ENCODE measurements at regions not wholly inside any gene's neighbourhood (a gene's known extent, or its start where the extent isn't known, plus 50 kb on each side); places are given as distances from the start of the nearest gene placed in this dataset.

- H3K27me3 ChIP-seq, result no peaks in the 10 kb centered on the region
- DNase-seq, result no peak
- no peak overlapping the region for H3K27ac ChIP-seq
- H3K4me3 ChIP-seq, result no peak overlapping the region
- no peaks in the 10 kb centered on the region for H3K36me3 ChIP-seq
- intact Hi-C loops (cut with DNase I; ENCODE audit: low total_unique reads), result no loop called here
- H3K4me1 ChIP-seq, result no peaks in the 10 kb centered on the region
- no peaks in the 10 kb centered on the region for H3K9me3 ChIP-seq
- TF ChIP-seq POLR2A (IDR thresholded peaks at IDR 0.05) (no peak), CTCF (IDR thresholded peaks at IDR 0.05) (no peak)
These were observed 163.8 kb upstream of the CDIN1 start for GRCh38 chr15:36415643-36416042.

- no peak for TF ChIP-seq CTCF (IDR thresholded peaks at IDR 0.05)
- no peak for TF ChIP-seq POLR2A (IDR thresholded peaks at IDR 0.05)
- intact Hi-C loops (cut with DNase I; ENCODE audit: low total_unique reads), result no loop called here
- no peak overlapping the region for H3K27ac ChIP-seq
- H3K36me3 ChIP-seq, result no peaks in the 10 kb centered on the region
- DNase-seq, result no peak
- H3K9me3 ChIP-seq, result no peaks in the 10 kb centered on the region
- H3K4me3 ChIP-seq, result no peak overlapping the region
- no peaks in the 10 kb centered on the region for H3K4me1 ChIP-seq
- H3K27me3 ChIP-seq, result no peaks in the 10 kb centered on the region
These were observed 156.8 kb upstream of the CDIN1 start for GRCh38 chr15:36422631-36423030.

GRCh38 chr15:36426691-36427090 is 152.7 kb upstream of the CDIN1 start:
- no peak for DNase-seq
- Histone ChIP-seq H3K9me3 (no peaks in the 10 kb centered on the region), H3K27me3 (no peaks in the 10 kb centered on the region), H3K36me3 (no peaks in the 10 kb centered on the region), H3K4me1 (no peaks in the 10 kb centered on the region), H3K4me3 (no peak overlapping the region), H3K27ac (no peak overlapping the region)
- TF ChIP-seq POLR2A (IDR thresholded peaks at IDR 0.05) (no peak), CTCF (IDR thresholded peaks at IDR 0.05) (no peak)
- intact Hi-C loops (cut with DNase I; ENCODE audit: low total_unique reads), result no loop called here

GRCh38 chr15:36428102-36428845 is 151.2 kb upstream of the CDIN1 start:
- no peak overlapping the region for H3K27ac ChIP-seq
- H3K36me3 ChIP-seq, result no peaks in the 10 kb centered on the region
- TF ChIP-seq CTCF (IDR thresholded peaks at IDR 0.05) (no peak), POLR2A (IDR thresholded peaks at IDR 0.05) (no peak)
- H3K4me3 ChIP-seq, result no peak overlapping the region
- no peaks in the 10 kb centered on the region for H3K9me3 ChIP-seq
- no peak for DNase-seq
- no peaks in the 10 kb centered on the region for H3K27me3 ChIP-seq
- intact Hi-C loops (cut with DNase I; ENCODE audit: low total_unique reads), result no loop called here
- H3K4me1 ChIP-seq, result no peaks in the 10 kb centered on the region

- no peaks in the 10 kb centered on the region for H3K9me3 ChIP-seq
- H3K36me3 ChIP-seq, result no peaks in the 10 kb centered on the region
- H3K4me1 ChIP-seq, result no peaks in the 10 kb centered on the region
- TF ChIP-seq CTCF (IDR thresholded peaks at IDR 0.05) (no peak), POLR2A (IDR thresholded peaks at IDR 0.05) (no peak)
- H3K27me3 ChIP-seq, result no peaks in the 10 kb centered on the region
- no peak overlapping the region for H3K4me3 ChIP-seq
- H3K27ac ChIP-seq, result no peak overlapping the region
- intact Hi-C loops (cut with DNase I; ENCODE audit: low total_unique reads), result no loop called here
- DNase-seq, result no peak
These were observed 149.7 kb upstream of the CDIN1 start for GRCh38 chr15:36429707-36430106.
